GM21576 (cell line): ENCODE measurements at regions not wholly inside any gene's neighbourhood (a gene's known extent, or its start where the extent isn't known, plus 50 kb on each side); places are given as distances from the start of the nearest gene placed in this dataset.
"Not testable (repeated sequence)": the region's sequence is repeated elsewhere in the genome, so short reads cannot be mapped to it uniquely, and the experiment has no call there.

Experiments
- ATAC-seq: cut with Tn5 transposase; IDR thresholded peaks from one replicate; pipeline ENCODE4 v1.9.1; 2021; ENCODE audit warnings: mild to moderate bottlenecking, moderate library complexity; ENCODE audit not compliant: unreplicated experiment

GRCh38 chr2:104904889-104905288, 51.0 kb downstream of the POU3F3 start:
- no peak for ATAC-seq

DNA sequence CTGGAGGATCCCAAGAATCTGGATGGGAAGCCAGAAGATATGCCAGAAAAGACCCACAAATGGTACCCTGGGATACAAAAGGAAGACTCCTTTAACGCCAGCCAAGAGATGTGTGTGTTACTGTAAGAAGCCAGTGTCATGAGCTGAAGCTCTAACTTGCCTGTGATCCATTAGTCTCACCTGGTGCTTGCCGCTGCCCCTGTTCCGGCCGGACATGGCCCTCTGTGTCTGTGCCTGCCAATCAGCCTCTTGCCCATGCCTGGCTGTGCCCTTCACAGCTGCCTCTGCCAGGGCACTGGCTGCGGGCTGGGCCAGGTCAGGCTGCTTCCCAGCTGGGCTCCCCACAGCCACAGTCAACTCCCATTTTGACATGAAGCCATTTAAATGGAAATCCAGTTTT, 55.4 kb downstream of the POU3F3 start:
- ATAC-seq = no peak

GRCh38 chr2:104914509-104914908, 60.6 kb downstream of the POU3F3 start:
- no peak for ATAC-seq

DNA sequence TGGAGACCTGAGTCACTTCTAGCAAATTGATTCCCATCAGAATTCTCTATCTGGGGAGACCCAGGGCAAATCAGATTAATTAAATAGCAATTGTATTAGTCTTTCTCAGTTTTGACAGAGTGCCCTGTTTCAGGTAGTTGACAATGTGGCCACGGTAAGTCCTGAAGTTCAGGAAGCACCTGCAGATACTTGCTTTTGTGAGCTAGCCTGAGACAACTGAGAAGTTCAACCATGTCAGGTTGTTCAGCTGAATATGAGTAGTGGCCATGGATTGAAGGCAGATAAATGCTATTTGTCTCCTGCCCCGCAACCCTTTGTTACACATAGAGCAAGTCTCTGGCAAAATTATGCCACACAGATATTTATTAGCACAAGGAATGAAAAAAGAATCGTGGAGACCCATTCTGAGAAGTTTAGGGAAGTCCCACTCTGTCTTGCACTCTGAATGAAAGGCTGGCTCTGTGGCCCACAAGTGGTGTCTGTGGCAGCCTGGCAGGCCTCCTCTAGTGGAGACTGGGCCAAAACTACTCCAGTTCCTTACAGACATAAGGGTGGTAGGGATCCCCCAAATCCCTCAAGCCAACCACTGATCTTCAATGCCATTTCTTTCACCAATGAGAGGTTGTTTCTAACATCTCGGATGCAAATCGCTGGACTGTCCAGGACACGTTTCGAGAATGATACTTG, 61.3 kb downstream of the POU3F3 start:
- ATAC-seq = no peak

GRCh38 chr2:104919127-104919526, 65.2 kb downstream of the POU3F3 start:
- ATAC-seq = no peak

GRCh38 chr2:104923665-104924064, 69.8 kb downstream of the POU3F3 start:
- ATAC-seq = peak; percentile 53

- no peak for ATAC-seq
Measured at GRCh38 chr2:104929663-104930062, 75.7 kb downstream of the POU3F3 start.

- ATAC-seq = no peak
Measured at GRCh38 chr2:104930732-104931131, 76.8 kb downstream of the POU3F3 start.

GRCh38 chr2:104932243-104932642, 78.3 kb downstream of the POU3F3 start:
- ATAC-seq = no peak

GRCh38 chr2:104933151-104933917, 79.4 kb downstream of the POU3F3 start:
- ATAC-seq = no peak

DNA sequence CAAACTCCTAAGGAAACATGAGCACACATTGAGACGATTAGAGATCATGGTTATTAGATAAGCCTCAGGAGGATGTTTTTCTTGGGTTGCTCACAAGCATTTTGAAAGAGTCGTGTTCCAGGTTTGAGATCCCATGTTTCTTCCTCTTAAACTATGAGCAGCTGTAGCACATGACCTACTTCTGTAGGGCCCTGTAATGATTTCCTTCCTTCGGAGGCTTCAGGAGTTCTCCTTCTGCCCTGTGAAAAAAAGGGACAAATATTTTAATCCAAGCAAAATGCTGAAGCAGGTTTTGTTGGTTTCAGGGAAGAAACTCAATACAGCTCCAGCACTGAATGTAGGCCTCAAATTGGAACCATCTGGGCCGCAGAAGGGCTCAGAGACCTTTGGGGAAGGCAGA, 82.6 kb downstream of the POU3F3 start:
- ATAC-seq = no peak

GRCh38 chr2:104938231-104938941, 84.5 kb downstream of the POU3F3 start:
- peak; percentile 95 for ATAC-seq

DNA sequence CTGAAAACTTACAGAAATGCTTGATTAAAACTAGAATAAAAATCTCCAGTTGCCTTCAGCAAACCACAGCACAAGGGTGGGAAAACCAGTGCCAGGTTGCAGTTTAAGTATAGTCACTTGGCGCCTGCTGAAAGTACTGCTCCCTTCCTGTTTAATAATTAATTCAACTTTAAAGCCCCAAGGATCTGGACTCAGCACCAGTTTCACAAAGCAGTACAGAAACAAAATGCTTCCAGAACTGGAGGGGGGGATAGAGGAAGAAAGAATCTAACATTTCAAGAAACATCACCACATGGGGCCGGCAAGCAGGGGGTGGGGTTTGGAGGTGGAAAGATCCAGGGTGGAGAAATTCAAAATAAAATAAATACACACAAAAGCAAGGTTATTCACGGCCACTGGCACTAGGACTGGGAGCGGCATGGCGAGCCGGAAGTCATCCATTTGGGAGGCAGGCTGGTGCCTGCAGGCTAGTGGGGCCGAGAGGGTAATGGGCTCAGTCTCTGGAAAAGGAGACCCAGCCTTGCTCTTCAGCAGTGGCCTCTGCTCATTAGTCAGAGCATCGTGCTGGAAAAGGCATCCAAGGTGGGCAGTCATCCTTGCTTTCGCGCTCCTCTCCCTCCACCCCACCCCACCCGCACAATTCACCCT, 85.8 kb downstream of the POU3F3 start:
- ATAC-seq = no peak

DNA sequence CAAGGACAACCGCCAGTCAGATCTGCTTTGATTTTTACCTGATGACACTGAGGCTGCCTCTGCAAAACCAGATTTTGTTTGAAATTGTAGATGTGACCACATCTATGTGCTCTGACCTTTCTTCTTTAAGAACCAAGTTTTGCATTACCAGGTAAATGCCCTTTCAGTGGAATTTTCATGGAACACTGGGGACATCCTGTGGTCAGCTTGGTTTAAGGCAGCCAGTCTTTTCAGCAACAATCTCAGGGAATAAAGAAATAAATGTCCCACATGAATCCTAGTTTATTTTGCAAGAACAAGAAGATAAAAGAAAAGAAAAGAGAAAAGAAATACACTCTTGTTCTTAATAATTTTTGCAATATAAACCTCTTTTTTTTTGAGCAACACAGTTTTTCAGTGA, 90.6 kb downstream of the POU3F3 start:
- no peak for ATAC-seq

GRCh38 chr2:104945121-104945520, 91.2 kb downstream of the POU3F3 start:
- ATAC-seq = no peak

GRCh38 chr2:104945866-104946265, 92.0 kb downstream of the POU3F3 start:
- no peak for ATAC-seq

GRCh38 chr2:104947456-104947855, 90.4 kb upstream of the MRPS9 start:
- ATAC-seq = not testable (repeated sequence)

- ATAC-seq = no peak
Measured at GRCh38 chr2:104952976-104953375, 84.9 kb upstream of the MRPS9 start.

DNA sequence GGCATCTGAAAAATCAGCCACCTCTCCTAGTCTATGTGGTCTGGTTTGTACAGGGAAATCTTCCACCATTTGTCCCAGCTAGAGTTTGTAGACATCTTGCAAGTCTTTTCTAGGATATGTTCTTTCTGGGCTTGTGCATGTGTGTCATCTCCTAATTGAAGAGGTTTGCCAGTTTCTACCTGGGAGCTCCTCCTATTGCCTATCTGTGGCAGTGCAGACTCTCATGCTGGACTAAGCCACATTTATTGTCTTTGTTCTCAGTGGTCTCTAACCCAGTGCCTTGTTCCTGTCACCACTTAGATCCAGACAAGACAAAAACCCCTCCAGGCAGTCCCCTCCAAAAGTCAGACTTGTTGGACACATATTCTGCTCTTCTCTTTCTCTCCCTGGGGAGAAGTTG, 72.0 kb upstream of the MRPS9 start:
- no peak for ATAC-seq

DNA sequence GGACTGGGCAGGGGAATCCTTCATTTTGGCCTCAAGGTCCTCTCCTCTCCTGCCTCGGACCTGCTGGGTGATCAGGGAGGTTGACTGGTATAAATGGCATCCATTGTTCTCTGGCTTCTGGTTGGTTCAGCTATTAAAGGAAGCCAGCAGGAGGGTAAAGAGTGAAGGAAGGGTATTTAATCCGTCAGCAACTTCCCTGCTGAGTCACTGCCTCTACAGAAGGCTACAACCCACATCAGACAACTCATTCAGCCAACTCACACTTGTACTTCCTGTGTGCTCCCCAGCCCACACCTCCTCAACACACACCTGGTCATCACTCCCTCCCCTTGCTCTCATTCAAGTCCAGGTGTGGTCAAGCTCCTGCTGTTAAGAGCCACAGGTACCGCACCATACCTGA, 68.3 kb upstream of the MRPS9 start:
- no peak for ATAC-seq

GRCh38 chr2:104975371-104975770, 62.5 kb upstream of the MRPS9 start:
- ATAC-seq = no peak
